Kidney epithelial cell (primary cell): ENCODE measurements at regions not wholly inside any gene's neighbourhood (a gene's known extent, or its start where the extent isn't known, plus 50 kb on each side); places are given as distances from the start of the nearest gene placed in this dataset.

Experiments used
- DNase-seq: peaks from one replicate; pipeline ENCODE4 v3.0.0-alpha.2; 2010; ENCODE audit warnings: low read depth
- H3K27me3 ChIP-seq: 2 replicates; pipeline ENCODE4 v1.6.0; 2011; ENCODE audit warnings: low read length; ENCODE audit not compliant: control insufficient read depth, insufficient read depth
- H3K36me3 ChIP-seq: 2 replicates; pipeline ENCODE4 v1.5.1; 2011; ENCODE audit warnings: low read length; ENCODE audit not compliant: control insufficient read depth, insufficient read depth
- H3K4me3 ChIP-seq: 2 replicates; pipeline ENCODE4 v1.5.1; 2011; ENCODE audit warnings: low read depth, mild to moderate bottlenecking, control low read depth, low read length
- TF ChIP-seq, protein P1 (sequence below): IDR thresholded peaks from 2 replicates; pipeline ENCODE4 v1.5.1; 2011; ENCODE audit warnings: mild to moderate bottlenecking, moderate library complexity, low read length, control low read depth, inconsistent platforms; ENCODE audit not compliant: insufficient read depth, poor library complexity, severe bottlenecking

DNA sequence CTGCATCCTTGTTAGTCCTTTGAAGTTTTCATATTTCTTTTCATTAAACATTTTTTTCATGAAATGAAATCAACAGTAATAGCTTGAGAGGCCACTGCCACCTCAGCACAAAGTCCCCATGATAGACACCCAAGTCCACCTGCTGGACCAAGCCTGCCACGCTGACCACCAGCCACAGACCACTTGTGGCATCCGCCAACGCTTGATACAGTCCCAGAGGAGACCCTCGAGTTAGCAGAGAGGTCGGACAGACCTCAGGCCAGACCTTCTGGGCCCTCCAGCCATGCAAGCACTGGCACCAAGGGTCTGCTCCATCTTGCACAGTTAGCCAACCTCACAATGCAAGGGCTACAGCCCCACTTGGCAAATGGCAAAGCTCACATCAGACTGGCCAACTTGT is 91.8 kb upstream of the RTL6 start:
- H3K36me3 ChIP-seq, result no peaks in the 10 kb centered on the region
- DNase-seq, result no peak
- H3K4me3 ChIP-seq, result no peak overlapping the region
- TF ChIP-seq, protein P1, sequence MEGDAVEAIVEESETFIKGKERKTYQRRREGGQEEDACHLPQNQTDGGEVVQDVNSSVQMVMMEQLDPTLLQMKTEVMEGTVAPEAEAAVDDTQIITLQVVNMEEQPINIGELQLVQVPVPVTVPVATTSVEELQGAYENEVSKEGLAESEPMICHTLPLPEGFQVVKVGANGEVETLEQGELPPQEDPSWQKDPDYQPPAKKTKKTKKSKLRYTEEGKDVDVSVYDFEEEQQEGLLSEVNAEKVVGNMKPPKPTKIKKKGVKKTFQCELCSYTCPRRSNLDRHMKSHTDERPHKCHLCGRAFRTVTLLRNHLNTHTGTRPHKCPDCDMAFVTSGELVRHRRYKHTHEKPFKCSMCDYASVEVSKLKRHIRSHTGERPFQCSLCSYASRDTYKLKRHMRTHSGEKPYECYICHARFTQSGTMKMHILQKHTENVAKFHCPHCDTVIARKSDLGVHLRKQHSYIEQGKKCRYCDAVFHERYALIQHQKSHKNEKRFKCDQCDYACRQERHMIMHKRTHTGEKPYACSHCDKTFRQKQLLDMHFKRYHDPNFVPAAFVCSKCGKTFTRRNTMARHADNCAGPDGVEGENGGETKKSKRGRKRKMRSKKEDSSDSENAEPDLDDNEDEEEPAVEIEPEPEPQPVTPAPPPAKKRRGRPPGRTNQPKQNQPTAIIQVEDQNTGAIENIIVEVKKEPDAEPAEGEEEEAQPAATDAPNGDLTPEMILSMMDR, result no peak
- peaks cover 24% of the 10 kb centered on the region for H3K27me3 ChIP-seq

DNA sequence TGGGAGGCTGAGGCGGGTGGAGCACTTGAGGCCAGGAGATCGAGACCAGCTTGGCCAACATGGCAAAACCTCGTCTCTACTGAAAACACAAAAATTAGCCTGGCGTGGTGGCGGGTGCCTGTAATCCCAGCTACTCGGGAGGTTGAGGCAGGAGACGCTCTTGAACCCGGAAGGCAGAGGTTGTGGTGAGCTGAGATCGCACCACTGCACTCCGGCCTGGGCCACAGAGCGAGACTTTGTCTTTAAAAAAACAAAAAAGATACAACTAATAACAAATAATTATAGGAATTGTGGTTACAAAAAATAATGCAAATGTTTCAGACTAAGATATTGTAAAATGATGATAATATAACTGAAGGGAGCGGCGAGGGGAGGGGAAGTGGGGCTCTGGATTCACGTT is 90.3 kb upstream of the RTL6 start:
- Histone ChIP-seq H3K36me3 (no peaks in the 10 kb centered on the region), H3K27me3 (peaks cover 26% of the 10 kb centered on the region), H3K4me3 (no peak overlapping the region)
- DNase-seq, result no peak
- TF ChIP-seq, protein P1, result no peak

DNA sequence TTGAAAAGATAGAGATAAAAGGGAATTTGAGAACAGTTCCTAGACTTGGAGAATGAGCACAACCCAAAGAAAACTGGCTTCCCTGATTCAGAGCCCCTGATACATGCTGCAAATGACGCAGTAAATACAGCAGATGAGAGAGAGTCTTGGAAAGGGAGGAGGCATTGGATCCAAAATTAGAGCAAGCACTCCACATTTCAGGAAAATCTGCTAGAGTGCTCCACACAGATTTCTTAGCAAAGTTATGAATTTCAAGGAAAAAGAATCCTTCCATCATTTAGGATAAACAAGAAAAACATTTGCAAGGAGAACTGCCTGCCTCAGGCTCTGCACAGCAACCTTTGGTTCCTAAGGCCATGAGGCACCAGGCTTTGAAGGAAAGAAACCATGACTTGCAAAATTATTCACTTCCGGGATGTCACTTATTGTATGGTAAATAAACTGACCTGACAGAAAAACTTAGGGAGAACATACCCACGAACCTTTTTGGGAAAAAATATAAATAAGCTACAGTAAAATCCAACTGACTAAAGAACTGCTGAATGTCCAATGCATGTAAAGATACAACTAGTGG is 89.8 kb upstream of the RTL6 start:
- DNase-seq, result no peak
- Histone ChIP-seq H3K36me3 (no peaks in the 10 kb centered on the region), H3K27me3 (peaks cover 28% of the 10 kb centered on the region), H3K4me3 (no peak overlapping the region)
- TF ChIP-seq, protein P1, result no peak

- peak; percentile 49 for DNase-seq
- TF ChIP-seq, protein P1, result no peak
These were observed 89.1 kb upstream of the RTL6 start for GRCh38 chr22:44586999-44587736.

GRCh38 chr22:44586351-44586990 is 88.4 kb upstream of the RTL6 start:
- TF ChIP-seq, protein P1, result no peak
- Histone ChIP-seq H3K36me3 (no peaks in the 10 kb centered on the region), H3K4me3 (no peak overlapping the region), H3K27me3 (peaks cover 30% of the 10 kb centered on the region)
- no peak for DNase-seq

More at GRCh38 chr22:44586999-44587736, 89.1 kb upstream of the RTL6 start:
- Histone ChIP-seq H3K4me3 (no peak overlapping the region), H3K27me3 (peaks cover 29% of the 10 kb centered on the region), H3K36me3 (no peaks in the 10 kb centered on the region)
